Activated gamma-delta T cell (primary cell): ENCODE measurements at regions not wholly inside any gene's neighbourhood (a gene's known extent, or its start where the extent isn't known, plus 50 kb on each side); places are given as distances from the start of the nearest gene placed in this dataset.

ENCODE experiments used
- DNase-seq: peaks from one replicate; lab custom pipeline; 2025; lab: John Stamatoyannopoulos, UW

DNA sequence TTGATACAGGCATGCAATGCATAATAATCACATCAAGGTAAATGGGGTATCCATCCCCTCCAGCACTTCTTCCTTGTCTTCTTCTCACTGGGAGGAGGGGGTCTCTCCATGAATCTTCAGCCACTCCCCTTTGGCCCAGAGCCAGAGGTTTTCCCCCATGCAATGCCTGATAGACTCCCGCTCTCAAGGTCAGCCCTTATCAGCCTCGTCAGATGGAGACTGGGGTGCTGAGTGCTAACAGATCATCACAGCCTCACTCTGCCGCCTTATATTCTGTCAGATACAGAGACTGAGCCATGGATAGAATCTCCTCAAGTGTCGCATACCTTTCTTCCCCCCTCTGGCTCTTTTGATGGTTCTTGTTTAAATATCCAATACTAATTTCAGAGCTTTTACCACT is 503.1 kb downstream of the AACS start:
- no peak for DNase-seq

DNA sequence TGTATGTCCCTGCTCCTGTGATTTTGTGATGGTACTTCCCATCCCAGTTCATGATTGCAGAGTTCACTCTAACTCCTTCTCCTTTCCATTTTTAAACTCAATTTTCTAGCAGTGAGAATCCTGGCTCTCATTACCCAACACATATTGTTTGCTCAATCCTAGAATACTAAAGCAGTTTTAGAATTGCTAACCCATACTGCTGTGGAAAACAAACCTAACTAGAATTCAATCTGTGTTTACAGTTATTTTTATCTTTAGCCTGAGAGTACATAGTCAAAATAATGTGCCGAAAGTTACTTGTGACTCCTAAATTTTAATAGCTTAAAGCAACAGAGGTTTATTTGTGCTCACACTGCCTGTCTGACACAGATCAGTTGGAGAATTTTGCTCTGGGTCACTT is 508.0 kb downstream of the AACS start:
- no peak for DNase-seq

DNA sequence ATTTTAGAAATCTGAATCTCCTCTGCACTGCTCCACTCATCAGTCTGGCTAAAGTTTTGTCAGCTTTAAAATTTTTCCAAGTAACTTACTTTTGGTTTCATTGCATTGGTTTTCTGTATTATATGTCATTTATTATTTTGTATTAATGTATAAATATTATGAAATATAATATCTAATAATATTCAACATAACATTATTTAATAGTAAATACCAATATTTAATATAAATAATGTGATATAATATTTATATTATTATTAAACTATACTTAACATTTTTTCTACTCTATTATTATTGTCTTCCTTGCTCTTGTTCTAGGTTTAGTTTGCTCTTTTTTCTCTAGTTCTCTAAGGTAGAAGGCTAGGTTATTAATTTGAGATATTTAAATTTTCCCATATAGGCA is 512.1 kb downstream of the AACS start:
- DNase-seq, result no peak

DNA sequence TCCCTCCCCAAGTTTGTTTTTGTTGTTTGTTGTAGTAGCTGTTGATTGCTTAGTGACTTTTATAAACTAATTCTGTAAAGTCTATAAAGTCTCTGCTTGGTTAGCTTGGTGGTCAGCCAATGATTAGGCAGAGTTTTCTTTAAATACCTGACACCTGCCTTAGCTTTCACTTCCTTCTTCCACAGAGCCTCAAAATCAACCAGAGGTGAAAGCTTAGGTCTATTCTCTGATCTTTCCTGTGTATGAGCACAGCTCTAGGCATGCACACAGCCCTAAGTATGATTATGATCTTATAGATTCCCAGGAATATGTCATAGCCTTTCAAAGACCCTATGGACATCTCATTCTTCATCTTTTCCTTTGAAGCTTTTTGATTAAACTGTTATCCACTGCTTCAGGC is 514.7 kb downstream of the AACS start:
- DNase-seq, result no peak

DNA sequence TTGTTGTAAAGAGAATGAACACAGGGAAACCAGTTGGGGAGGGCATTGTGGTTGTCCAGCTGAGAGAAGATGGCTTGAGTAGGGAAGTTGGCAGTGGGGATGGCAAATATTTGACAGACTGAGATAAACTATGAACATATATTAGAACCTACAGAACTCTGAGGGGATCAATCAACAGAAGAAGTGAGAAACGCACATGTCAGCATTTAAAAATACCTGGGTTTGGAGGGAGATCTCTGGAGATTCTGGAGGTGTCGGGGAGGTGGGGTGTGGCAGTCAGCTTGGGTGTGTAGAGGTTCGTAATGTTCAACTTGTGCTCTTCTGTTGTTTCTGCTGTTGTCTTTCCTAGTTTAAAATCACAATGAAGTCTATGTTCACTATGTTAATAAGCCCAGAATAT is 517.8 kb downstream of the AACS start:
- DNase-seq, result no peak

DNA sequence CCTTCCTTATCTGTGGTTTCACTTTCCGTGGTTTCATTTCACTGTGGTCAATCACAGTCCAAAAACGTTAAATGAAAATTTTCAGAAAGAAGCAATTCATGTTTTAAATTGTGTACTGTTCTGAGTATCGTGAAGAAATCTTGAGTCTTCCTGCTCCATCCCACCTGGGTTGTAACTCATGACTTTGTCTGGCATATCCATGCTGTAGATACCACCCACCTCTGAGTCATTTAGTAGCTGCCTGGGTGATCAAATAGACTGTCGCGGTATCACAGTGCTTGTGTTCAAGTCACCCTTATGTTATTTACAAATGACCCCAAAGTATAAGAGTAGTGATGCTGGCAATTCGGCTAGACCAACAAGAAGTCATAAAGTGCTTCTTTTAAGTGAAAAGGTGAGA is 521.2 kb downstream of the AACS start:
- DNase-seq, result no peak

DNA sequence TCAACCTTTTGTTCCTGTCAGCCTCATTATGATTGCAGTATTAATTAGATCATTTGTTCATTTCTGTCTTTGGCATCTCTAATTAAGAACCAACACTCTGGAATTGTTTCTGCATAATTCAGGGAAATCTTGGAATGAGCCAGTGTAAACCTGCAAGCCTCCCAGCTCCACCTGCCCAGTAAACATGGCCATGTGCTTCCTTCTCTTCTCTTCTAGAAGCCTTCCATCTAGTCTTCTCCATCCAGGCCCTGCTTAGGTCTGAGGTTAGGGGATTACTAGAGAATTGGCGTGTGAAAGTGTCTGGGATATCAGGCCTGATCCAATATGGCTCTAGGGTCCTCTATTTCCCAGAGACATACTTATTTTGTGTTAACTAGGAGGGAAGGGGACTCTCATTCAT is 528.0 kb downstream of the AACS start:
- DNase-seq, result no peak

DNA sequence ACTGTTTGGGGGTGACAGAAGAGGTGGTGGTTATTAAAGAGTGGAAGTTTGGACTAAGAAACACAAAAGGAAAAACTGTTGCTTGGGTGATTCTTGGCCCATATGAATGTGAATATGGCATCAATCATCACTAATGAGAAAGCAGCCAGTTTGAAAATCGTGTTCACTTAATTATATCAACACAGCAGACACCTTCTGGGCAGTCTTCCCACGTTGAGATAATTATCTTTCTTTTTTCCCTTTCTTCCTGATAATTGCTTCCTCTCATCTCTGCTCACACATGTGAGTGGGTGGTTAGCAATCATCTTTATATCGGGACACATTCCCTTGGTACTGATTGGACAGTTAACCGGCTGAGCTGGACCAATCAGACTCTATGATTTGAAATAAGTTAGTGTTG is 539.7 kb downstream of the AACS start:
- no peak for DNase-seq

DNA sequence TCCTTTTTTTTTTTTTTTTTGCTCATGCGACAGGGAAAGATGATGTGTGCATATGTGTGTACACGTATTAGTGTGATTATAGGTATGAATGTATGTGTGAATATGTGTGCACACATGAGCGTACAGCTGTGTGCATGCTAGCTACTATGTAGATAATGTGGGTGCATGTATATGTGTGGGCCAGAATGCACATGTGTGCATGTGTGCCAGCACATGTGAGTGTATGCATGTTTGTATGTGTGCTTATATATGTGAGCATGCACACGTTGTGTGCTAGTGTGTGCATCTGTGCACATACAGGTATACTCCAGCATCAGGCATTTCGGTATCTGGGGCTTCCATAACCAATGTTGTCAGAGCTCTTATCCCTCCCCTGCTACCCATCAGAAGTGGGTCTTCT is 541.1 kb downstream of the AACS start:
- no peak for DNase-seq

DNA sequence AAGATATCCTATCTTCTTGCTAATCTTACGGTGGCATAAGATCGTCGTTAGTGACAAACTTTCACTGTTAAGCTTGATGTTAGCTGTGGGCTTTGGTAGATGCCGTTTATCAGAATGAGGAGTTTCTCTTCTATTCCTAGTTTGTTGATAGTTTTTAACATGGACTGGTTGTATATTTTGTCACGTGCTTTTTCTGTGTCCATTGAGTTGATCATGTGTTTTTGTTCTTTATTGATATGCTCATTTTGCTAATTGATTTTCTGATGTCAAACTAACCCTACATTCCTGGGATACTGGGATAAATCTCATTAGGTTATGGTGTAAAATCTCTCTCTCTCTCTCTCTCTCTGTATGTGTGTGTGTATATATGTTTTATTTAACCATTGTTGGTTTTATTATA is 545.1 kb downstream of the AACS start:
- DNase-seq, result no peak

DNA sequence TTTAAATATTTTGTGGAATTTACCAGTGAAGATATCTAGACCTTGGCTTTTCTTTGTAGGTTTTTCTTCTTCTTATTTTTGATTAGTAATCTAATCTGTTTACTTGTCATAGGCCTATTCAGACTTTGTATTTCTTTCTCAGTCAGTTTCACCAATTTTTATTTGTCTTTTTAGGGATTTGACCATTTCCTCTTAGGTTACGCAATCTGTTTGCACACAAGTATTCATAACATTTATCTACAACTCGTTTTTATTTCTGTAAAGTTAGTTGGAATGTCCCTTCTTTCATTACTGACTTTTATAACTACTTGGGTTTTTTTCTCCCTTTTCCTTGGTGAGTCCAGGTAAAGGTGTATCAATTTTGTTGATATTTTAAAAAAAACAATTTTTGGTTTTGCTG is 545.7 kb downstream of the AACS start:
- DNase-seq, result no peak

DNA sequence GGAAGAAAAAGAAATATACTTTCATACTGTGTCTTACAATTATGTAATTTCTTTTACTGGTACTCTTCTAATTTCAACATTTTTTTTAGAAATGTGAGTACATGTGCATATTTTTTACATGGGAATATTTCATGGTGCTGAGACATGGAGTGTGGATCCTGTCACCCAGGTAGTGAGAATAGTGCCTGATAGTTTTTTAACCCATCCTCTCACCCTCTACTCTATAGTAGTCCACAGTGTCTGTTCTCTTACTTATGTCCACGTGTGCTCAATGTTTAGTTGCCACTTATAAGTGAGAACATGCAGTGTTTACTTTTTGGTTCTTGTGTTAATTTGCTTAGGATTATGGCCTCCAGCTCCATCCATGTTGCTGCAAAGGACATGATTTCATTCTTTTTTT is 548.8 kb downstream of the AACS start:
- DNase-seq, result no peak

DNA sequence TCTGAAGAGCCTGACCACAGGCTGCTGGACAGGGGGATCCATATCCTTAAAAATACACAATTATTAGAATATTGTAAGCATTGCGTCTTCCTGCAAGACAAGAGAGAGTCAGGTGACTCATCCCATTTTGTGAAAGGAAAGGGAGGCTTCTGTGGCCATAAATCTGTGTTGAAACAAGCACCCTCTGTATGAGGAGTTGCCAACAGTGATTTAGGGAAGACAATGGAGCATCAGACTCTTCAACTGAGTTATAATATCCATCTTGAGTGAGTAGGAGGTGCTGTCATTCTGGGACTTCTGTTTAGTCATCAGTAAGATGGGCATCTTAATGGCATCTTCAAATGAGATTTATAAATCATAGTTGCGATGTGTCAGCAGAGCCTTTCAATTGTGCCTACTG is 554.5 kb downstream of the AACS start:
- no peak for DNase-seq

DNA sequence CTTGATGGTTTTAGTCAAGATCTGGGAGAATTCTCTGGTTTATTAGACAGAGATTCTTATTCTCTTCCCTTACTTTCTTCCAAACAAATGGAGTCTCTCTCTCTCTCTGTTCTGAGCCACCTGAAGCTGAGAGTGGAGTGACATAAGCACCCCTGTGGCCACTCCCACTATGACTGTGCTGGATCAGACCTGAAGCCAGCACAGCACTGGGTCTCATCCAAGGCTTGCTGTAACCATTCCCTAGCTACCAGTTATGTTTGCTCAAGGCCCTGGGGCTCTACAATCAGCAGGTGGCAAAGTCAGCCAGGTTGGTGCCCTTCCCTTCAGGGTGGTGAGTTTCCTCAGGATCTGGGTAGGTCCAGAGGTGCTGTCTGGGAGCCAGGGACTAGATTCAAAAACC is 568.5 kb downstream of the AACS start:
- no peak for DNase-seq

DNA sequence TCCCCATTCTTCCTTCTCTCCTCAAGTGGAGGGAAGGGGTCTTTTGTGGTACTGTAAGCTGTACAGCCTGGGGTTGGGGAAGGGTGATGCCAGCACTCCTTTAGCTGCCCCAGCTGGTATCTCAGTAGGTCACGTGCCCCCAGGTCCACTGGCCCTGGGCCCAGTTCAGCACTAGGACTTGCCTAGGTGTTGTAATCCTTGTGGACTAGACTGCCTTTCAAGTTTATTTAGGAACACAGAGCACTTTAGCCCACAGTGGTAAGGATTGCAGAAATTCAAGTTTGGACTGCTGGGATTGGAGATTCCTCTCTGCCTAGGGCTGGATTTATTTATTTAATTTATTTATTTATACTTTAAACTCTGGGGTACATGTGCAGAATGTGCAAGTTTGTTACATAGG is 569.6 kb downstream of the AACS start:
- no peak for DNase-seq

DNA sequence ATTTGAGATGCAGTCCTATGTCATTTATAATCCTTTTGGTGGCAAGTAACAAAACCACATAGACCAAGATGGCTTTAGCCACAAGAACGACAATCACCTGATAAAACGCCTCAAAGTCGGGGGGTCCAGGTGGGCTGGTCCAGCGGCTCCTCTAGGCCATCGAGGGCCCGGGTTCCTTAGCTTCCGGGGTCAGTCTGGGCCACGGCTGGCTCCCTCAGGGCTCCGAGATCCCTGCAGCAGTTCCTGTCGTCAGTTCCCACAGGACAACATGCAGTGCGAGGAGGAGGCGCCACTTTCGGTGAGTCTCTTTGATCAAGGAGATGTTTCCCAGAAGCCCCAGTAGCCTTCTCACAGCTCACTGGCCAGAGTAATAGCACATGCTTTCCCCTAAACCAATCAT is 574.6 kb downstream of the AACS start:
- no peak for DNase-seq

DNA sequence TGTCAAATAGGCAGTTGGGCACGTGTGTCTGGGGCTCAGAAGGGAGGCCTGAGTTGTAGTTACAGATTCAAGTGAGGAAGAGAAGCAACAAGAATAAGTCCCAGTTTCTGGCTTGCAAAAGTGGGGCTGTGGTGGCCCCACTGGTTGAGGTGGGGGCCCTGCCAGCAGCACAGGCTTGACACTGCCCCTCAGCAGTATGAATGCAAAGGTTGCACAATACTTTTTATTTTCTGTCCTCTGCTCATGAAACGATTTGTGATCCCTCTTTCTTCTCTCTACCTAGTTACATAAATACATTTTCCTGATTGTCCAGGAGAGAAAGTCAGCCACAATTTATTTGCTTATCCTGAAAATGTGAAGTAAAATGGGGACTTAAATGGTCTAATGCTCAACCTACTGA is 577.8 kb downstream of the AACS start:
- no peak for DNase-seq

DNA sequence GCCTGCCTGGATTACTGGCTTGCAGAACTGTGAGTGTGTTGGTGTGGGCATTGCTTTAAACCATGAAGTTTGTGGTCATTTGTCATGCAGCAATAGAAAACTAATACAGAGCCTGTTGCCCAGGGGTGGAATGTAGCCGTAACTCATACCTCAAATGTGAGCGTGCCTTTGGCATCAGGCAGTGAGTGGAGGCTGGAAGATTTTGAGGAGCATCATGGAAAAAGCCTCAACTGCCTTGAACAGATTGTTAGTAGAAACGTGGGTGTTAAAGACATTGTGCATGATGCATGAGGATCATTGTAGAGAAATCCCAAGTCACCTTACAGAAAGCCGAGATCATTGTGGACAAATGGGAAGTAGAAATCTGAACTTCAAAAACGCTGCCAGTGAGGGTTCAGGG is 580.5 kb downstream of the AACS start:
- no peak for DNase-seq

DNA sequence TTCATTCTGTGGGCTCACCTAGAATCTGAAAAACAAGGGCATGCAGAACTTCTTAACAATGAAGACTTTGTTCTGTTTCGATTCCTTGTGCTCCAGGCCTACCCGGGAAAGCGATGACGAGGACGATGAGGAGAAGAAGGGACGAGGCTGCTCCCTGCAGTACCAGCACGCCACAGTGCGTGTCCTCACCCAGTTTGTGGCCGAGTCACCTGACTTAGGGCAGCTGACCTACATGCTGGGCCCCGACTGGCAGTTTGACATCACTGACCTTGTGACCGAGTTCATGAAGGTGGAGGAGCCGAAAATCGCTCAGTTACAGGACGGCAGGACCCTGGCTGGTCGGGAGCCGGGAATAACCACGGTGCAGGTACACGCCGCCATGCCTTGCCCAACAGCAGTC is 585.4 kb downstream of the AACS start:
- DNase-seq, result no peak

DNA sequence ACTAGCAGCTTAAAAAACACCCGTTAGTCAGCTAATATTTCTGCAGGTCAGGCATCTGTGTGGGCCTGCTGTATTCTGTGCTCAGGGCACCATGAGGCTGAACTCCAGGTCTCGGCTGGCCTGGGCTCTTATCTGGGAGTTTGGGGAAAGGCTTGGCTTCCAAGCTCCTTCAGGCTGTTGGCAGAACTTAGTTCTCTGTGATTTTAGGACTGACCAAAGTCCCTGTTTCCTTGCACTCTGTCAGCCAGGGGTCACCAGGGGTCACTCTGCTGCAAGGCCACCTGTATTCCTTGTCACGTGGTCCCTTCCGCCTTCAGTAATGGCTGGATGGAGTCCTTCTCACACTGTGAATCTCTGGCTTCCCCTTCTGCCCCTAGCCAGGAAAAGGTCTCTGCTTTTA is 586.4 kb downstream of the AACS start:
- DNase-seq, result no peak

DNA sequence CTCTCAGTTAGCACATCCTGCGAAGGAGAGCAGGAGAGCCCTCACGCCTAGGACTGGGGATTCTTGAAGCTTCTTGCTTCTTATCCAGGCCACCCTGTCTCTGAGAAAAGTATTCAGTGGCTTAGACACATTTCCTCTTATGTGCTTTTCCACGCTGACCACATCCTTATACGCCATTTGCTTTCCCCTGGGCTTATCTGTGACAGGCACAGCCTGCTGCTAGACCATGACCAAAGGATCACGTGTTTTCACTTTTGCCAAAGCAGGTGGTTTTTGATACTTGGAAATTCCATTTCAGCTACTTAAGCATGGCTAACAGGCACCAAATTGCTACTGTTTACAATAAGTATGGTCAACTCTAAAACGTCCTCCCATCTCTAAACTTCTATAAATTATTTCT is 587.4 kb downstream of the AACS start:
- DNase-seq, result no peak

DNA sequence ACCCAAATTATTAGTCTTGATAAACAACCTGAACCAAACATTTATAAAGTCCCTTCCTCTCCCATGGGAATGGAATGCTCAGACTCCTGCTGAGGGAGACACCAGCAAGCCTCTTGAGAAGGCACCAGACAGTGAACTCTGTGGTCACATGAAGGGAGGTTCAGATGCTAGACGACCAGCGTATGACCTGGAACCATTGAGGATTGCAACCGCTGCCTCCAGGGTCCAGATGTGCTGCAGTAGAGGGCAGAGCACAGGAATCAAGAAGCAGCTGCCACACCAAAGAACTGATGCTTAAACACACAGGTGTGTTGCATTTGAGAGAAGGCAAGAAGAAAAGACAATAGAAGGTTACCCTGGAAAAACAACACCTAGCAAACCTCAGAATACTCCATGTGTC is 592.4 kb downstream of the AACS start:
- no peak for DNase-seq

DNA sequence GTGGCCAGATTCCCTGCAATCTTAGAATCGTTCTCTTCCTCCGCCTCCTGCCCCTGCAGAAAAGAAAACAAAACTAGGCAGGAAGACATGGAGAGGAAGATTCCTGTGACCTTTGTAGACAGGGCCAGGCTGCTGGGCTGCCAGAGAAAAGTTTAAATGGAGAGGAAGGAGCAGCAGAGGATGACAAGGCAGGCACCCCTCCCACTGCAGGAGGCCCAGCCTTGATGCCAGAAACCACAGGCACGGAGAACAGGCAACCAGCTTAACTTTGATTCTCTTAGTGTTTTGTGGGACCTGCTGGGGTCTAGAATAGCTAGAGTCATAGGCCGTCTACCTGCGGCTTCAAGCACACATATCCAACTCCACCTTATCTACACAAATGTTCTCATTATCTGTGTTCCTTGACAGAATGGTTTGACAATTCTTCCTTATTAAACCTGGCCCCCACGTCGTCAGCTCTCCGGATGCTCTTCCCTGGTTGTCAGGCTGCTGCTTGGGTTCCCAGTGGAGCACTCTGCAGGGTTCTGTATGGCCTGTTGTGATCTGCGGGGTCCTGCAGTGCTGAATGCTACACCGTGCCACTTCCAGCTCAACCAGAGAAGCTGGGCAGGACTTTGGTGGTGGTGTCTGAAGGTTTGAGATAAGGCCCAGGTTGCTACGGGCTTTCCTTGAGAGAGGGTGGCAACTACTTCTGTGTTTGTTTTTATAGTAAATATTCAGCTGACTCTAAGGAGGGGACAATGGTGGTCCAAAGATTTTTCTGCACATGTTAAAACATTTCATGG is 609.5 kb downstream of the AACS start:
- no peak for DNase-seq

DNA sequence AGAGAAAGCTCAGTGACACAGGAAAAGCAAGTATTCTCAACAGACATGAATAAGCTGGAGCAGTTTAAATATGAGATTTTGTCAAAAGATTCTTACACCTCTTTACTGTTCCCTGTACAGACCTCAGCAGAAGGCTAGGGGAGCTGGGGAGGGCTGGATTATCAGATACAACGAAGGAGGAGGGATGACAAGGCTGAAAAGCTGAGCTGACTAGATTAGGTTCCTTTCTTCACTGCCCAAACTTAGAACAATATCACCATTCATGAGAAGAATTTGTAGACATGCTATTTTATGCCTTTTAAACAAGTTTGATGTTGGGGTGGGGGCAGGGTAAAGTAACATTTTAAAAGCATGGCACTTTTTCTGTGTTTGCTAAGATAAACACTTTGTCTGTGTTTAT is 611.1 kb downstream of the AACS start:
- no peak for DNase-seq

DNA sequence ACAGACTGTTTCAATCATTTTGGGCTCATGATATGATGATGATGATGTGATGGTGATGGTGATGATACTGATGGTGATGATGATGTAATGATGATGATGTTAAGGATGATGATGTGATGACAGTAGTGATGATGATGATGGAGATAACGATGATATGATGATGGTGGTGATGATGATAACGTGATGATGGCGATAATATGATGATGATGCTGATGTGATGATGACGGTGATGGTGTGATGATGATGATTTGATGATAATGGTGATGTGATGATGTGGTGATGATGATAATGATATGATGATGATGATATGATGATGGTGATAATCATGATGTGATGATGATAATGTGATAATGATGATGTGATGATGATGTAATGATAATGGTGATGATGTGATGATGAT is 612.6 kb downstream of the AACS start:
- DNase-seq, result no peak
